Upper lobe of left lung (tissue), 6 donors: ENCODE measurements at regions not wholly inside any gene's neighbourhood (a gene's known extent, or its start where the extent isn't known, plus 50 kb on each side); places are given as distances from the start of the nearest gene placed in this dataset.

ENCODE experiments used
- ATAC-seq, 2 donors: fragments of 200-7000 bp; cut with Tn5 transposase; one replicate each; pipeline ENCODE4 v1.9.1; 2022; ENCODE audit warnings: mild to moderate bottlenecking in 2 of 2, moderate library complexity in 2 of 2; ENCODE audit not compliant: low FRiP score in 2 of 2
- DNase-seq, 2 donors: peaks; one replicate each; pipeline ENCODE4 v3.0.0-alpha.2; 2019 to 2020
- H3K27ac ChIP-seq, 4 donors: fragments of 200-600 bp; sonication (generic); one replicate each; pipeline ENCODE4 v1.5.1; 2016 to 2019
- H3K27me3 ChIP-seq, 4 donors: fragments of 200-600 bp; sonication (generic); one replicate each; pipeline ENCODE4 v1.5.1; 2017 to 2019
- H3K36me3 ChIP-seq, 4 donors: fragments of 200-600 bp; sonication (generic); one replicate each; pipeline ENCODE4 v1.5.1; 2016 to 2019
- H3K4me1 ChIP-seq, 4 donors: fragments of 200-600 bp; sonication (generic); one replicate each; pipeline ENCODE4 v1.5.1; 2018 to 2019
- H3K4me3 ChIP-seq, 4 donors: fragments of 200-600 bp; sonication (generic); one replicate each; pipeline ENCODE4 v1.5.1; 2017 to 2019; ENCODE audit warnings: mild to moderate bottlenecking in 2 of 4, moderate library complexity in 1 of 4
- H3K9me3 ChIP-seq, 4 donors: fragments of 200-600 bp; sonication (generic); one replicate each; pipeline ENCODE4 v1.5.1; 2018 to 2019
- EP300 ChIP-seq, 4 donors: sonication (generic); formaldehyde crosslinking; IDR thresholded peaks; one replicate each; pipeline ENCODE4 v1.5.1; 2017; ENCODE audit warnings: antibody characterized with exemption in 4 of 4, control low read depth in 2 of 4
- POLR2A ChIP-seq, 4 donors: fragments of 450-650 bp; IDR thresholded peaks; one replicate each; pipeline ENCODE4 v1.5.1; 2016 to 2017; ENCODE audit warnings: antibody characterized with exemption in 4 of 4, mild to moderate bottlenecking in 2 of 4
- POLR2AphosphoS5 ChIP-seq, 2 donors: sonication (generic); formaldehyde crosslinking; IDR thresholded peaks; one replicate each; pipeline ENCODE4 v1.5.1; 2017; ENCODE audit warnings: antibody characterized with exemption in 2 of 2
- WGBS, 2 donors: methylation state at CpG; one replicate each; pipeline ENCODE4 v1.1.5; 2017 to 2018; 5-methylcytosine and 5-hydroxymethylcytosine counted together
- TF ChIP-seq, protein P1 (sequence below), 6 experiments: fragments of 450-650 bp in 4 of 6; fragments of 200-600 bp in 2 of 6; sonication (generic) in 2 of 6; IDR thresholded peaks; one replicate each; pipeline ENCODE4 v1.5.1; 2016 to 2019; ENCODE audit warnings: antibody characterized with exemption in 6 of 6
- donor health status: DM: no; HTN: no; CAD: no; lungs with moderate emphysema.
- donor health status: DM: no; HTN: yes; CAD: no; lungs with severe emphysema.

- no peaks in the 10 kb centered on the region for H3K9me3 ChIP-seq
- no peak for ATAC-seq
- H3K4me3 ChIP-seq: no peak overlapping the region
- 23 to 47% methylated on average over 1 of the region's 1 CpG for WGBS, 2 donors
- H3K36me3 ChIP-seq: no peaks in the 10 kb centered on the region
- TF ChIP-seq, protein P1, sequence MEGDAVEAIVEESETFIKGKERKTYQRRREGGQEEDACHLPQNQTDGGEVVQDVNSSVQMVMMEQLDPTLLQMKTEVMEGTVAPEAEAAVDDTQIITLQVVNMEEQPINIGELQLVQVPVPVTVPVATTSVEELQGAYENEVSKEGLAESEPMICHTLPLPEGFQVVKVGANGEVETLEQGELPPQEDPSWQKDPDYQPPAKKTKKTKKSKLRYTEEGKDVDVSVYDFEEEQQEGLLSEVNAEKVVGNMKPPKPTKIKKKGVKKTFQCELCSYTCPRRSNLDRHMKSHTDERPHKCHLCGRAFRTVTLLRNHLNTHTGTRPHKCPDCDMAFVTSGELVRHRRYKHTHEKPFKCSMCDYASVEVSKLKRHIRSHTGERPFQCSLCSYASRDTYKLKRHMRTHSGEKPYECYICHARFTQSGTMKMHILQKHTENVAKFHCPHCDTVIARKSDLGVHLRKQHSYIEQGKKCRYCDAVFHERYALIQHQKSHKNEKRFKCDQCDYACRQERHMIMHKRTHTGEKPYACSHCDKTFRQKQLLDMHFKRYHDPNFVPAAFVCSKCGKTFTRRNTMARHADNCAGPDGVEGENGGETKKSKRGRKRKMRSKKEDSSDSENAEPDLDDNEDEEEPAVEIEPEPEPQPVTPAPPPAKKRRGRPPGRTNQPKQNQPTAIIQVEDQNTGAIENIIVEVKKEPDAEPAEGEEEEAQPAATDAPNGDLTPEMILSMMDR (IDR thresholded peaks at IDR 0.05): no peak
- no peak for TF ChIP-seq POLR2AphosphoS5 (IDR thresholded peaks at IDR 0.05)
- no peak for TF ChIP-seq POLR2A (IDR thresholded peaks at IDR 0.05)
- no peak for TF ChIP-seq EP300 (IDR thresholded peaks at IDR 0.05)
- H3K27me3 ChIP-seq: no peaks in the 10 kb centered on the region
- no peak overlapping the region for H3K27ac ChIP-seq
- no peak for DNase-seq
- no peaks in the 10 kb centered on the region for H3K4me1 ChIP-seq
Measured at GRCh38 chr3:145869958-145870357, 291.0 kb downstream of the PLOD2 start.

- ATAC-seq (no peak), DNase-seq (no peak)
- Histone ChIP-seq H3K36me3 (no peaks in the 10 kb centered on the region), H3K27ac (no peak overlapping the region), H3K4me3 (no peak overlapping the region), H3K9me3 (peaks cover 0 to 3% (median 0%) of the 10 kb centered on the region in 4 donors), H3K4me1 (no peaks in the 10 kb centered on the region), H3K27me3 (no peaks in the 10 kb centered on the region)
- TF ChIP-seq EP300 (IDR thresholded peaks at IDR 0.05) (no peak), POLR2A (IDR thresholded peaks at IDR 0.05) (no peak), POLR2AphosphoS5 (IDR thresholded peaks at IDR 0.05) (no peak)
- TF ChIP-seq, protein P1 (IDR thresholded peaks at IDR 0.05): no peak
- 70 to 73% methylated on average over 2 of the region's 2 CpGs for WGBS, 2 donors
Measured at GRCh38 chr3:145882436-145882835, 278.5 kb downstream of the PLOD2 start.

GRCh38 chr3:145889730-145890129 lies 271.3 kb downstream of the PLOD2 start:
- ATAC-seq (no peak), DNase-seq (no peak)
- Histone ChIP-seq H3K4me3 (no peak overlapping the region), H3K4me1 (no peaks in the 10 kb centered on the region), H3K9me3 (no peaks in the 10 kb centered on the region), H3K36me3 (no peaks in the 10 kb centered on the region), H3K27ac (no peak overlapping the region), H3K27me3 (no peaks in the 10 kb centered on the region)
- TF ChIP-seq POLR2A (IDR thresholded peaks at IDR 0.05) (no peak), EP300 (IDR thresholded peaks at IDR 0.05) (no peak), POLR2AphosphoS5 (IDR thresholded peaks at IDR 0.05) (no peak)
- TF ChIP-seq, protein P1 (IDR thresholded peaks at IDR 0.05): no peak
- 79 to 83% methylated on average over 2 of the region's 2 CpGs for WGBS, 2 donors

GRCh38 chr3:145892869-145893268 lies 268.1 kb downstream of the PLOD2 start:
- TF ChIP-seq, protein P1 (IDR thresholded peaks at IDR 0.05): no peak
- TF ChIP-seq EP300 (IDR thresholded peaks at IDR 0.05) (no peak), POLR2A (IDR thresholded peaks at IDR 0.05) (no peak), POLR2AphosphoS5 (IDR thresholded peaks at IDR 0.05) (no peak)
- no peaks in the 10 kb centered on the region for H3K27me3 ChIP-seq
- no peak overlapping the region for H3K27ac ChIP-seq
- no peak overlapping the region for H3K4me3 ChIP-seq
- no peaks in the 10 kb centered on the region for H3K9me3 ChIP-seq
- 75% methylated on average over 3 of the region's 3 CpGs for WGBS, 2 donors
- H3K4me1 ChIP-seq: no peaks in the 10 kb centered on the region
- DNase-seq (no peak), ATAC-seq (no peak)
- H3K36me3 ChIP-seq: no peaks in the 10 kb centered on the region

- WGBS, 2 donors: 65 to 80% methylated on average over 2 of the region's 2 CpGs
Measured at GRCh38 chr3:145893331-145893730, 267.7 kb downstream of the PLOD2 start.

More at GRCh38 chr3:145893331-145893730, 267.7 kb downstream of the PLOD2 start:
- Histone ChIP-seq H3K9me3 (no peaks in the 10 kb centered on the region), H3K36me3 (no peaks in the 10 kb centered on the region), H3K27me3 (no peaks in the 10 kb centered on the region), H3K4me3 (no peak overlapping the region), H3K27ac (no peak overlapping the region), H3K4me1 (no peaks in the 10 kb centered on the region)
- DNase-seq: no peak
- TF ChIP-seq EP300 (IDR thresholded peaks at IDR 0.05) (no peak), POLR2AphosphoS5 (IDR thresholded peaks at IDR 0.05) (no peak), POLR2A (IDR thresholded peaks at IDR 0.05) (no peak)
- TF ChIP-seq, protein P1 (IDR thresholded peaks at IDR 0.05): no peak
- no peak for ATAC-seq
